Stomach (tissue), 8 donors: ENCODE measurements at regions not wholly inside any gene's neighbourhood (a gene's known extent, or its start where the extent isn't known, plus 50 kb on each side); places are given as distances from the start of the nearest gene placed in this dataset.

Experiments used
- DNase-seq, 2 donors: peaks; one replicate each; pipeline versions ENCODE4 v3.0.0 to v3.0.0-alpha.2; 2013 to 2019
- H3K27ac ChIP-seq, 5 donors: fragments of 200-600 bp in 4 of 5; sonication (generic) in 4 of 5; one replicate each; pipeline ENCODE4 v1.5.1; 2013 to 2019; ENCODE audit warnings: mild to moderate bottlenecking in 1 of 5, moderate library complexity in 1 of 5
- H3K27me3 ChIP-seq, 3 donors: fragments of 200-600 bp; sonication (generic); one replicate each; pipeline ENCODE4 v1.5.1; 2017 to 2019; ENCODE audit warnings: mixed run types in 1 of 3
- H3K36me3 ChIP-seq, 4 donors: fragments of 200-600 bp; sonication (generic); 1 replicate in 3 of 4; 2 replicates in 1 of 4; pipeline ENCODE4 v1.5.1; 2016 to 2019
- H3K4me1 ChIP-seq, 4 donors: fragments of 200-600 bp; sonication (generic); one replicate each; pipeline ENCODE4 v1.5.1; 2016 to 2019
- H3K4me3 ChIP-seq, 4 donors: fragments of 200-600 bp; sonication (generic) in 3 of 4; one replicate each; pipeline ENCODE4 v1.5.1; 2016 to 2019; ENCODE audit warnings: mild to moderate bottlenecking in 1 of 4
- H3K9me3 ChIP-seq, 4 donors: fragments of 200-600 bp; sonication (generic); one replicate each; pipeline ENCODE4 v1.5.1; 2016 to 2019
- CTCF ChIP-seq, 7 experiments: fragments of 450-650 bp in 4 of 7; fragments of 200-600 bp in 3 of 7; sonication (generic) in 3 of 7; IDR thresholded peaks; one replicate each; pipeline ENCODE4 v1.5.1; 2016 to 2019; ENCODE audit warnings: antibody characterized with exemption in 7 of 7, control low read depth in 2 of 7, mild to moderate bottlenecking in 1 of 7
- EP300 ChIP-seq: sonication (generic); formaldehyde crosslinking; IDR thresholded peaks from one replicate; pipeline ENCODE4 v1.6.1; 2017; ENCODE audit warnings: antibody characterized with exemption
- POLR2A ChIP-seq, 4 donors: fragments of 450-650 bp; IDR thresholded peaks; one replicate each; pipeline ENCODE4 v1.6.1; 2016; ENCODE audit warnings: antibody characterized with exemption in 4 of 4, control low read depth in 2 of 4, mild to moderate bottlenecking in 1 of 4, moderate library complexity in 1 of 4
- POLR2AphosphoS5 ChIP-seq, 3 donors: sonication (generic); formaldehyde crosslinking; IDR thresholded peaks; one replicate each; pipeline ENCODE4 v1.6.1; 2016; ENCODE audit warnings: antibody characterized with exemption in 3 of 3
- WGBS, 5 donors: extraction: QIAGEN DNeasy Blood & Tissue Kit in 3 of 5; methylation state at CpG; one replicate each; pipeline versions ENCODE4 v1.1.5 to v1.1.7; 2013 to 2018; 5-methylcytosine and 5-hydroxymethylcytosine counted together
- intact Hi-C: fragments of 100-400 bp; cut with DNase I; formaldehyde crosslinking; loops from one replicate; pipeline ENCODE4 v1.15.1; 2023; ENCODE audit warnings: low total_unique reads
- donor health status: healthy with polysubstance abuse.
- donor health status: Bipolar disorder and iron deficiency.
- donor health status: healthy.

DNA sequence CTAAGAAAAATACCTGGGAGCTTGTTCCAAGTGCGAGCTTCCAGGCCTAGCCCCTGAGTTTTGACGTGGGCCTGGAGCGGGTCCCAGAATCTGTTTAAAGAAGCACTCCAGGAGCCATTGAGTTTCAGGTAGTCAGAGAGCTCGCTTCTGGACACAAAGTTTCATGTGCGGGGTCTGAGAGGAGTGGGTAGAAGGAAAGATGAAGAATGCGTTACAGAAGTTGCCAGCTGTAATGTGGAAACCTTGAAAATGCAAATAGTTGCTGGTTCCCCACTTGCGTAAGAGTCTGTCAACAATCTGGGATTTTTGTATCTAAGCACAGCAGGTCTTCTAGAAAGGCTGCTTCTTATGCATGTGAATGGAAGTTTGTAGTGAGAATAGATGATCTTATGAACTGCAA is 77.5 kb upstream of the CLCN4 start:
- TF ChIP-seq POLR2A (IDR thresholded peaks at IDR 0.05) = no peak
- no peak for TF ChIP-seq CTCF (IDR thresholded peaks at IDR 0.05)
- TF ChIP-seq EP300 = no peak
- no peak for TF ChIP-seq POLR2AphosphoS5 (IDR thresholded peaks at IDR 0.05)
- Histone ChIP-seq H3K27me3 (peaks cover 0 to 7% (median 0%) of the 10 kb centered on the region in 3 donors), H3K4me3 (no peak overlapping the region), H3K27ac (peak overlapping the region in 2 of 5 donors; percentile 20 to 30), H3K9me3 (no peaks in the 10 kb centered on the region), H3K36me3 (peaks cover 0 to 11% (median 8%) of the 10 kb centered on the region in 4 donors), H3K4me1 (peaks cover 0 to 32% (median 15%) of the 10 kb centered on the region in 4 donors)
- WGBS, 5 donors = 37 to 70% (median 56%) methylated on average over 4 to 7 of the region's 7 CpGs
- intact Hi-C loops = no loop called here
- DNase-seq = peak; percentile 27 to 40

- peaks cover 0 to 3% (median 0%) of the 10 kb centered on the region in 3 donors for H3K27me3 ChIP-seq
- TF ChIP-seq EP300 = no peak
- no peak for TF ChIP-seq CTCF (IDR thresholded peaks at IDR 0.05)
- TF ChIP-seq POLR2AphosphoS5 (IDR thresholded peaks at IDR 0.05) = no peak
- no peak for TF ChIP-seq POLR2A (IDR thresholded peaks at IDR 0.05)
- H3K4me3 ChIP-seq = no peak overlapping the region
- peaks cover 0 to 54% (median 25%) of the 10 kb centered on the region in 4 donors for H3K4me1 ChIP-seq
- 41 to 62% (median 50%) methylated on average over 2 of the region's 2 CpGs for WGBS, 5 donors
- H3K9me3 ChIP-seq = no peaks in the 10 kb centered on the region
- peak overlapping the region in 4 of 5 donors; percentile 68 to 85 (median 78) for H3K27ac ChIP-seq
- intact Hi-C loops = no loop called here
- H3K36me3 ChIP-seq = peaks cover 0 to 11% (median 8%) of the 10 kb centered on the region in 4 donors
- DNase-seq = no peak
These were observed 73.0 kb upstream of the CLCN4 start for GRCh38 chrX:10083809-10084208.

DNA sequence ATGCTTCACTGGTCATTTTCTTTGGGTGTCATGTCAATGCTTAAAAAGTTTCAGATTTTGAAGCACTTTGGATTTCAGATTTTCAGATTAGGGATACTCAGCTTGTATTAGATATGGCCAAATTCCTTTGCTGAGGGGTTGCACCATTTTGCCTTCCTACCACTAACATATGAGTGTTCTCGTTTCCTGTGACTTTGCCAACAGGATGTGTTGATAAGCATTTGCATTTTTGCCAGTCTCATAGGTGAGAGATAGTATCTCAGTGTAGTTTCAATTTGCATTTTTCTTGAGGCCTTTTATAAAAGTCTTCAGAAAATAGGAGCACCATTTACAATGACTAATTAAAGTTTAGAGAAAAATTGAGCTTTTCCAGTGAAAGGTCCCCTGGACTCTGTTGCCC is 71.6 kb upstream of the CLCN4 start:
- WGBS, 5 donors = 9 to 43% (median 28%) methylated on average over 1 of the region's 1 CpG
- DNase-seq = no peak
- no peaks in the 10 kb centered on the region for H3K9me3 ChIP-seq
- intact Hi-C loops = no loop called here
- H3K36me3 ChIP-seq = peaks cover 0 to 11% (median 7%) of the 10 kb centered on the region in 4 donors
- peaks cover 5 to 61% (median 32%) of the 10 kb centered on the region in 4 donors for H3K4me1 ChIP-seq
- peaks cover 0 to 3% (median 0%) of the 10 kb centered on the region in 3 donors for H3K27me3 ChIP-seq
- no peak overlapping the region for H3K4me3 ChIP-seq
- no peak for TF ChIP-seq POLR2AphosphoS5 (IDR thresholded peaks at IDR 0.05)
- no peak for TF ChIP-seq POLR2A (IDR thresholded peaks at IDR 0.05)
- no peak for TF ChIP-seq CTCF (IDR thresholded peaks at IDR 0.05)
- TF ChIP-seq EP300 = no peak
- H3K27ac ChIP-seq = peak overlapping the region in 1 of 5 donors; percentile 12

- peak overlapping the region in 2 of 5 donors; percentile 27 to 56 for H3K27ac ChIP-seq
- no peak for DNase-seq
- TF ChIP-seq POLR2AphosphoS5 (IDR thresholded peaks at IDR 0.05) (no peak), CTCF (IDR thresholded peaks at IDR 0.05) (no peak)
- peaks cover 0 to 8% (median 8%) of the 10 kb centered on the region in 4 donors for H3K36me3 ChIP-seq
- H3K27me3 ChIP-seq = peaks cover 0 to 3% (median 0%) of the 10 kb centered on the region in 3 donors
- WGBS, 5 donors = 61 to 72% (median 67%) methylated on average over 7 to 8 of the region's 8 CpGs
- peaks cover 5 to 61% (median 32%) of the 10 kb centered on the region in 4 donors for H3K4me1 ChIP-seq
- no peak overlapping the region for H3K4me3 ChIP-seq
- intact Hi-C loops = no loop called here
- H3K9me3 ChIP-seq = no peaks in the 10 kb centered on the region
These were observed 70.1 kb upstream of the CLCN4 start for GRCh38 chrX:10086676-10087075.
